Liver (tissue), 8 donors: ENCODE measurements at regions not wholly inside any gene's neighbourhood (a gene's known extent, or its start where the extent isn't known, plus 50 kb on each side); places are given as distances from the start of the nearest gene placed in this dataset.

ENCODE experiments used
- DNase-seq: peaks from one replicate; pipeline ENCODE4 v3.0.0-alpha.2; 2017; ENCODE audit warnings: low spot score
- H3K27ac ChIP-seq, 2 donors: one replicate each; pipeline ENCODE4 v1.7.0; 2013; ENCODE audit warnings: inconsistent platforms in 2 of 2, low read length in 2 of 2, control low read depth in 1 of 2, low read depth in 1 of 2, mild to moderate bottlenecking in 1 of 2
- H3K27me3 ChIP-seq, 4 donors: one replicate each; pipeline versions ENCODE4 v1.6.1 to v1.7.0; 2013; ENCODE audit warnings: low read length in 3 of 4, inconsistent platforms in 1 of 4, mild to moderate bottlenecking in 1 of 4, moderate library complexity in 1 of 4; ENCODE audit not compliant: control insufficient read depth in 4 of 4, insufficient read depth in 4 of 4
- H3K36me3 ChIP-seq, 4 donors: one replicate each; pipeline versions ENCODE4 v1.6.1 to v1.7.0; 2013; ENCODE audit warnings: low read length in 3 of 4, mild to moderate bottlenecking in 3 of 4, low read depth in 1 of 4, moderate library complexity in 1 of 4; ENCODE audit not compliant: control insufficient read depth in 4 of 4, insufficient read depth in 3 of 4
- H3K4me1 ChIP-seq, 4 donors: one replicate each; pipeline versions ENCODE4 v1.6.1 to v1.7.0; 2013; ENCODE audit warnings: low read length in 3 of 4, mild to moderate bottlenecking in 3 of 4, moderate library complexity in 1 of 4; ENCODE audit not compliant: control insufficient read depth in 4 of 4, insufficient read depth in 4 of 4
- H3K4me3 ChIP-seq, 3 donors: one replicate each; pipeline versions ENCODE4 v1.6.1 to v1.7.0; 2013; ENCODE audit warnings: low read length in 3 of 3, control low read depth in 1 of 3, low read depth in 1 of 3, mild to moderate bottlenecking in 1 of 3
- H3K9ac ChIP-seq, 2 donors: one replicate each; pipeline ENCODE4 v1.7.0; 2013; ENCODE audit warnings: low read length in 2 of 2, mild to moderate bottlenecking in 2 of 2, moderate library complexity in 2 of 2, control low read depth in 1 of 2, low read depth in 1 of 2
- H3K9me3 ChIP-seq, 4 donors: one replicate each; pipeline versions ENCODE4 v1.6.1 to v1.7.0; 2013; ENCODE audit warnings: low read length in 3 of 4; ENCODE audit not compliant: control insufficient read depth in 4 of 4
- ATF3 ChIP-seq: IDR thresholded peaks from 2 replicates; pipeline ENCODE4 v1.6.1; 2016; ENCODE audit warnings: antibody characterized with exemption
- CTCF ChIP-seq: fragments of 150-350 bp; IDR thresholded peaks from 2 replicates; pipeline ENCODE4 v1.5.1; 2017; ENCODE audit warnings: improper control_type of control experiment, low read depth, low read length; ENCODE audit not compliant: missing input control
- FOXA1 ChIP-seq: IDR thresholded peaks from 2 replicates; pipeline ENCODE4 v1.6.1; 2016; ENCODE audit warnings: antibody characterized with exemption
- FOXA2 ChIP-seq: IDR thresholded peaks from 2 replicates; pipeline ENCODE4 v1.6.1; 2016; ENCODE audit warnings: antibody characterized with exemption
- GABPA ChIP-seq, 2 donors: IDR thresholded peaks in 1 of 2; conservative IDR thresholded peaks in 1 of 2; 2 replicates each; pipeline ENCODE4 v1.6.1; 2016; ENCODE audit warnings: antibody characterized with exemption in 2 of 2, mild to moderate bottlenecking in 1 of 2, moderate library complexity in 1 of 2
- HNF4A ChIP-seq, 2 donors: conservative IDR thresholded peaks; 2 replicates each; pipeline ENCODE4 v1.6.1; 2016; ENCODE audit warnings: antibody characterized with exemption in 2 of 2, mild to moderate bottlenecking in 2 of 2
- HNF4G ChIP-seq: IDR thresholded peaks from 2 replicates; pipeline ENCODE4 v1.6.1; 2016; ENCODE audit warnings: antibody characterized with exemption
- MAX ChIP-seq: IDR thresholded peaks from 2 replicates; pipeline ENCODE4 v1.6.1; 2016; ENCODE audit warnings: antibody characterized with exemption
- RAD21 ChIP-seq, 2 donors: IDR thresholded peaks; 2 replicates each; pipeline ENCODE4 v1.6.1; 2016; ENCODE audit warnings: antibody characterized with exemption in 2 of 2, mild to moderate bottlenecking in 2 of 2
- REST ChIP-seq: IDR thresholded peaks from 2 replicates; pipeline ENCODE4 v1.6.1; 2016; ENCODE audit warnings: antibody characterized with exemption, mild to moderate bottlenecking
- RXRA ChIP-seq, 2 donors: IDR thresholded peaks; 2 replicates each; pipeline ENCODE4 v1.6.1; 2017 to 2018; ENCODE audit warnings: antibody characterized with exemption in 2 of 2, mild to moderate bottlenecking in 1 of 2
- SP1 ChIP-seq: IDR thresholded peaks from 2 replicates; pipeline ENCODE4 v1.6.1; 2018; ENCODE audit warnings: antibody characterized with exemption, mild to moderate bottlenecking
- TAF1 ChIP-seq: conservative IDR thresholded peaks from 2 replicates; pipeline ENCODE4 v1.6.1; 2016; ENCODE audit warnings: antibody characterized with exemption, mild to moderate bottlenecking
- YY1 ChIP-seq: IDR thresholded peaks from 2 replicates; pipeline ENCODE4 v1.6.1; 2016; ENCODE audit warnings: antibody characterized with exemption, mild to moderate bottlenecking
- ZBTB33 ChIP-seq: IDR thresholded peaks from 2 replicates; pipeline ENCODE4 v1.6.1; 2016; ENCODE audit warnings: antibody characterized with exemption
- WGBS: extraction: QIAGEN DNeasy Blood & Tissue Kit; methylation state at CpG from one replicate; pipeline ENCODE4 v1.1.7; 2013; 5-methylcytosine and 5-hydroxymethylcytosine counted together
- donor health status: healthy.
- donor health status: healthy.
- donor health status: healthy.
- donor health status: healthy.
- donor health status: healthy.

- peaks cover 0 to 5% (median 0%) of the 10 kb centered on the region in 4 donors for H3K27me3 ChIP-seq
- TF ChIP-seq CTCF (no peak), REST (no peak), HNF4G (no peak), RAD21 (IDR thresholded peaks at IDR 0.05) (no peak), YY1 (no peak), FOXA2 (no peak), ZBTB33 (no peak), HNF4A (conservative IDR thresholded peaks at IDR 0.05) (no peak), RXRA (IDR thresholded peaks at IDR 0.05) (no peak)
- no peaks in the 10 kb centered on the region for H3K4me1 ChIP-seq
- no peaks in the 10 kb centered on the region for H3K36me3 ChIP-seq
- no peak for DNase-seq
- WGBS, result 69% methylated on average over 3 of the region's 3 CpGs
- H3K9ac ChIP-seq, result no peak overlapping the region
- H3K27ac ChIP-seq, result no peak overlapping the region
- H3K9me3 ChIP-seq, result no peaks in the 10 kb centered on the region
- H3K4me3 ChIP-seq, result no peak overlapping the region
These were observed 72.9 kb downstream of the FAM9B start for GRCh38 chrX:8960957-8961468.

- peaks cover 0 to 7% (median 0%) of the 10 kb centered on the region in 4 donors for H3K27me3 ChIP-seq
- no peak overlapping the region for H3K4me3 ChIP-seq
- H3K9me3 ChIP-seq, result no peaks in the 10 kb centered on the region
- no peaks in the 10 kb centered on the region for H3K36me3 ChIP-seq
- WGBS, result 87% methylated on average over 7 of the region's 7 CpGs
- H3K9ac ChIP-seq, result no peak overlapping the region
- no peak overlapping the region for H3K27ac ChIP-seq
- H3K4me1 ChIP-seq, result no peaks in the 10 kb centered on the region
- DNase-seq, result no peak
- no peak for TF ChIP-seq MAX
- TF ChIP-seq HNF4A (conservative IDR thresholded peaks at IDR 0.05), result no peak
- no peak for TF ChIP-seq CTCF
- TF ChIP-seq TAF1, result no peak
- no peak for TF ChIP-seq RXRA (IDR thresholded peaks at IDR 0.05)
- TF ChIP-seq FOXA1, result no peak
- no peak for TF ChIP-seq SP1
- no peak for TF ChIP-seq ATF3
- TF ChIP-seq YY1, result no peak
- no peak for TF ChIP-seq FOXA2
- TF ChIP-seq RAD21 (IDR thresholded peaks at IDR 0.05), result no peak
- TF ChIP-seq REST, result no peak
- TF ChIP-seq GABPA (IDR thresholded peaks at IDR 0.05 in 1 of 2, conservative IDR thresholded peaks at IDR 0.05 in 1 of 2), result no peak
These were observed 78.4 kb downstream of the FAM9B start for GRCh38 chrX:8955511-8955910.
